OCI-LY1 (cell line): ENCODE measurements at regions not wholly inside any gene's neighbourhood (a gene's known extent, or its start where the extent isn't known, plus 50 kb on each side); places are given as distances from the start of the nearest gene placed in this dataset.

ENCODE experiments used
- H2AFZ ChIP-seq: fragments of 200-600 bp; sonication (generic), shearing (Covaris generic); 2 replicates; pipeline ENCODE4 v1.6.0; 2014; ENCODE audit warnings: antibody characterized with exemption, mild to moderate bottlenecking, low read length
- H3F3A ChIP-seq: fragments of 200-600 bp; sonication (generic), shearing (Covaris generic); 2 replicates; pipeline ENCODE4 v1.6.0; 2014; ENCODE audit warnings: mild to moderate bottlenecking, antibody characterized with exemption, low read length, moderate library complexity; ENCODE audit not compliant: insufficient read depth
- H3K27ac ChIP-seq: fragments of 200-600 bp; sonication (generic); 2 replicates; pipeline ENCODE4 v1.5.1; 2014; ENCODE audit warnings: low read length, mixed run types, mild to moderate bottlenecking, low read depth; ENCODE audit not compliant: poor library complexity, severe bottlenecking
- H3K27me3 ChIP-seq: fragments of 200-600 bp; sonication (generic); 2 replicates; pipeline ENCODE4 v1.6.0; 2014; ENCODE audit warnings: antibody characterized with exemption, mild to moderate bottlenecking, low read length, moderate library complexity; ENCODE audit not compliant: insufficient read depth
- H3K36me3 ChIP-seq: fragments of 200-600 bp; sonication (generic); 2 replicates; pipeline ENCODE4 v1.6.1; 2014; ENCODE audit warnings: mild to moderate bottlenecking, antibody characterized with exemption, low read length, moderate library complexity, mixed read lengths; ENCODE audit not compliant: insufficient read depth
- H3K4me1 ChIP-seq: fragments of 200-600 bp; sonication (generic); 2 replicates; pipeline ENCODE4 v1.5.1; 2014; ENCODE audit warnings: mild to moderate bottlenecking, low read length, moderate library complexity; ENCODE audit not compliant: insufficient read depth, severe bottlenecking
- H3K4me2 ChIP-seq: fragments of 200-600 bp; sonication (generic), shearing (Covaris generic); 2 replicates; pipeline ENCODE4 v1.6.1; 2014; ENCODE audit warnings: low read length
- H3K4me3 ChIP-seq: fragments of 200-600 bp; sonication (generic); 2 replicates; pipeline ENCODE4 v1.5.1; 2014; ENCODE audit warnings: low read length, low read depth, mild to moderate bottlenecking, mixed read lengths; ENCODE audit not compliant: poor library complexity, severe bottlenecking
- H3K79me2 ChIP-seq: fragments of 200-600 bp; shearing (Covaris generic); 2 replicates; pipeline ENCODE4 v1.6.1; 2016; ENCODE audit warnings: mixed run types, low read length, mixed read lengths; ENCODE audit not compliant: insufficient read depth
- H3K9ac ChIP-seq: fragments of 200-600 bp; sonication (generic), shearing (Covaris generic); 2 replicates; pipeline ENCODE4 v1.6.1; 2014; ENCODE audit warnings: mild to moderate bottlenecking, low read length, mixed read lengths
- H3K9me2 ChIP-seq: fragments of 200-600 bp; sonication (generic), shearing (Covaris generic); 2 replicates; pipeline ENCODE4 v1.6.1; 2014; ENCODE audit warnings: low read depth, mild to moderate bottlenecking, low read length, mixed read lengths
- H3K9me3 ChIP-seq: fragments of 200-600 bp; shearing (Covaris generic); 2 replicates; pipeline ENCODE4 v1.6.1; 2014; ENCODE audit warnings: low read length, mixed read lengths
- H4K20me1 ChIP-seq: fragments of 200-600 bp; sonication (generic), shearing (Covaris generic); 2 replicates; pipeline ENCODE4 v1.6.0; 2016; ENCODE audit warnings: mild to moderate bottlenecking, low read length; ENCODE audit not compliant: insufficient read depth
- CTCF ChIP-seq: fragments of 200-600 bp; sonication (generic), shearing (Covaris generic); IDR thresholded peaks from 2 replicates; pipeline ENCODE4 v1.5.1; 2017; ENCODE audit warnings: mild to moderate bottlenecking, antibody characterized with exemption, low read length, moderate library complexity, mixed read lengths
- EZH2 ChIP-seq: fragments of 200-600 bp; sonication (generic), shearing (Covaris generic); IDR thresholded peaks from 2 replicates; pipeline ENCODE4 v1.8.0; 2017; ENCODE audit warnings: borderline replicate concordance, mixed run types, mild to moderate bottlenecking, antibody characterized with exemption, low read length, moderate library complexity, mixed read lengths

- no peak for TF ChIP-seq CTCF
- no peak for TF ChIP-seq EZH2
- no peak overlapping the region for H3K4me2 ChIP-seq
Observed at GRCh38 chr17:77564278-77564920, 394.1 kb upstream of the TNRC6C start.

GRCh38 chr17:77565166-77565565 lies 393.3 kb upstream of the TNRC6C start:
- Histone ChIP-seq H3K9me3 (no peaks in the 10 kb centered on the region), H3K36me3 (no peaks in the 10 kb centered on the region), H4K20me1 (no peaks in the 10 kb centered on the region), H2AFZ (no peak overlapping the region), H3K79me2 (no peaks in the 10 kb centered on the region), H3K4me2 (no peak overlapping the region), H3K4me3 (no peak overlapping the region), H3F3A (no peaks in the 10 kb centered on the region), H3K27me3 (peaks cover 14% of the 10 kb centered on the region; the same call in 1 of the 2 replicates), H3K27ac (no peak overlapping the region), H3K4me1 (no peaks in the 10 kb centered on the region), H3K9ac (no peak overlapping the region), H3K9me2 (no peaks in the 10 kb centered on the region)
- no peak for TF ChIP-seq EZH2
- no peak for TF ChIP-seq CTCF

More at GRCh38 chr17:77564278-77564920, 394.1 kb upstream of the TNRC6C start:
- H3K27ac ChIP-seq = no peak overlapping the region
- no peak overlapping the region for H3K4me3 ChIP-seq
- H2AFZ ChIP-seq = no peak overlapping the region
- no peaks in the 10 kb centered on the region for H3K9me3 ChIP-seq
- no peaks in the 10 kb centered on the region for H3K4me1 ChIP-seq
- H3K36me3 ChIP-seq = no peaks in the 10 kb centered on the region
- H3K9ac ChIP-seq = no peak overlapping the region
- H3K79me2 ChIP-seq = no peaks in the 10 kb centered on the region
- H3K9me2 ChIP-seq = no peaks in the 10 kb centered on the region
- H3F3A ChIP-seq = no peaks in the 10 kb centered on the region
- H3K27me3 ChIP-seq = peaks cover 19% of the 10 kb centered on the region; the same call in 1 of the 2 replicates
- no peaks in the 10 kb centered on the region for H4K20me1 ChIP-seq

GRCh38 chr17:77566151-77566550 lies 392.4 kb upstream of the TNRC6C start:
- peaks cover 14% of the 10 kb centered on the region; the same call in 1 of the 2 replicates for H3K27me3 ChIP-seq
- H3K4me3 ChIP-seq = no peak overlapping the region
- no peak overlapping the region for H3K9ac ChIP-seq
- no peaks in the 10 kb centered on the region for H3K4me1 ChIP-seq
- no peak overlapping the region for H2AFZ ChIP-seq
- no peaks in the 10 kb centered on the region for H4K20me1 ChIP-seq
- H3K9me2 ChIP-seq = no peaks in the 10 kb centered on the region
- H3K9me3 ChIP-seq = no peaks in the 10 kb centered on the region
- no peak for TF ChIP-seq CTCF
- no peak for TF ChIP-seq EZH2
- H3F3A ChIP-seq = no peaks in the 10 kb centered on the region
- H3K27ac ChIP-seq = no peak overlapping the region
- no peak overlapping the region for H3K4me2 ChIP-seq
- H3K79me2 ChIP-seq = no peaks in the 10 kb centered on the region
- no peaks in the 10 kb centered on the region for H3K36me3 ChIP-seq
